ENCODE measurements at regions not wholly inside any gene's neighbourhood (a gene's known extent, or its start where the extent isn't known, plus 50 kb on each side); places are given as distances from the start of the nearest gene placed in this dataset.

DNA sequence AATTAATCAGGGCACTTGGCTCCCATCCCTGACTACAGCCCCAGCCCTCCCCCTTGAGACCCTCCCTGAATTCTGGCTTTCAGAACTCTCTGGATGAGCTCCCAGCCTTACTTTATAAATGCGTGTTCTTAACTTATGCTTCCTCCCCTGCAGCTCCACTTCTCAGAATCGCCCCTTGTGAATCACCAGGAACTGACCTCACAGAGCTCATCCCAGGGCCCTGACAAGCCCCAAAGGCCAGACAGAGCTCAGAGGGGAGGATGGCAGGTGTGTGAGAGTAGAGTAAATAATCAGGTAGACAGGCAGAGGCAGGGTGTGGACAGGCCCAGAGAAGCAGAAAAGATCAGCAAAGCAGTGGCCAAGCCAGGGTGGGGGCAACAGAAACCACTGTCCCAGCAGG, 68.2 kb upstream of the FOXN3 start:
- intact Hi-C loops (cut with DNase I) = no loop called here
- peak; percentile 50 for ATAC-seq
- Histone ChIP-seq H3K27me3 (no peaks in the 10 kb centered on the region), H3K36me3 (no peaks in the 10 kb centered on the region), H3K4me1 (peaks cover 0 to 45% of the 10 kb centered on the region in 2 donors), H3K27ac (peak overlapping the region; percentile 5 to 79), H3K9me3 (no peaks in the 10 kb centered on the region), H3K4me3 (no peak overlapping the region)
- TF ChIP-seq, protein P1, sequence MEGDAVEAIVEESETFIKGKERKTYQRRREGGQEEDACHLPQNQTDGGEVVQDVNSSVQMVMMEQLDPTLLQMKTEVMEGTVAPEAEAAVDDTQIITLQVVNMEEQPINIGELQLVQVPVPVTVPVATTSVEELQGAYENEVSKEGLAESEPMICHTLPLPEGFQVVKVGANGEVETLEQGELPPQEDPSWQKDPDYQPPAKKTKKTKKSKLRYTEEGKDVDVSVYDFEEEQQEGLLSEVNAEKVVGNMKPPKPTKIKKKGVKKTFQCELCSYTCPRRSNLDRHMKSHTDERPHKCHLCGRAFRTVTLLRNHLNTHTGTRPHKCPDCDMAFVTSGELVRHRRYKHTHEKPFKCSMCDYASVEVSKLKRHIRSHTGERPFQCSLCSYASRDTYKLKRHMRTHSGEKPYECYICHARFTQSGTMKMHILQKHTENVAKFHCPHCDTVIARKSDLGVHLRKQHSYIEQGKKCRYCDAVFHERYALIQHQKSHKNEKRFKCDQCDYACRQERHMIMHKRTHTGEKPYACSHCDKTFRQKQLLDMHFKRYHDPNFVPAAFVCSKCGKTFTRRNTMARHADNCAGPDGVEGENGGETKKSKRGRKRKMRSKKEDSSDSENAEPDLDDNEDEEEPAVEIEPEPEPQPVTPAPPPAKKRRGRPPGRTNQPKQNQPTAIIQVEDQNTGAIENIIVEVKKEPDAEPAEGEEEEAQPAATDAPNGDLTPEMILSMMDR (IDR thresholded peaks at IDR 0.05) = no peak
- peak in 1 of 4 donors; percentile 43 for DNase-seq

DNA sequence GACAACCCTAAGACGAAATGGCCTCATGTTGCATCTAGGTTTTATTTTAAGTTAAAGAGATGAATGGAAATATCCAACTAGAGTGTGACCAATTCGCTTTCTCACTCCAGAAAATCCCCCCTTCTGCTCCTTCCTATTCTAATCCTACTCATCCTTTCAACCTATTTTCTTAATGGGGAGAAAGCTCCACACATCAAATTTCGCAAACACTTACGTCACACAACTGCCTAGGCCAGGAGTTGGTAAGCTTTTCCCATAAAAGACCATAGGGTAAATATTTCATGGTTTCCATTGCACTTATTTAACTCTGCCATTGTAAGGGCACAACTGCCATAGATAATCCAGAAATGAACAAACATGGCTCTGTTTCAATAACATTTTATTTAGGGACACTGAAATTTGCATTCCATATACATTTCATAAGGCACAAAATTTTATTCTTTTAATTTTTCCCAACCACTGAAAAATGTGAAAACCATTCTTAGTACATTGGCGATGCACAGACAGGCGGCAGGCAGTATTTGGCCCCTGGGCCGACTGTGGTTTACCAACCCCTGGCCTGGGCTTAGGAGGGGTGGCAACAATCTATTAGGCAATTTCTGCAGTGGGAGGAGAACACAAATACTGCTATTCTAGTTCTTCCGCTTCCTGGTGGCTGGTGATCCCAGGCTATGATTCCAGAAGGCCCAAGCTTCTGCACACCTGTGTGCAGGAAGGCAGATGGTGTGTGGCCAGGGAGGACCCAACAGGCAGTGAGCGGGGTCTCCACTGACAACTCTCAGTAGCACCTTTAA, 67.2 kb upstream of the FOXN3 start:
- Histone ChIP-seq H3K9me3 (no peaks in the 10 kb centered on the region), H3K27me3 (no peaks in the 10 kb centered on the region), H3K27ac (peak overlapping the region in 1 of 2 donors; percentile 79), H3K4me1 (peaks cover 0 to 55% of the 10 kb centered on the region in 2 donors), H3K36me3 (no peaks in the 10 kb centered on the region), H3K4me3 (no peak overlapping the region)
- ATAC-seq (peak; percentile 47), DNase-seq (no peak)
- intact Hi-C loops (cut with DNase I) = no loop called here
- TF ChIP-seq, protein P1 (IDR thresholded peaks at IDR 0.05) = no peak

DNA sequence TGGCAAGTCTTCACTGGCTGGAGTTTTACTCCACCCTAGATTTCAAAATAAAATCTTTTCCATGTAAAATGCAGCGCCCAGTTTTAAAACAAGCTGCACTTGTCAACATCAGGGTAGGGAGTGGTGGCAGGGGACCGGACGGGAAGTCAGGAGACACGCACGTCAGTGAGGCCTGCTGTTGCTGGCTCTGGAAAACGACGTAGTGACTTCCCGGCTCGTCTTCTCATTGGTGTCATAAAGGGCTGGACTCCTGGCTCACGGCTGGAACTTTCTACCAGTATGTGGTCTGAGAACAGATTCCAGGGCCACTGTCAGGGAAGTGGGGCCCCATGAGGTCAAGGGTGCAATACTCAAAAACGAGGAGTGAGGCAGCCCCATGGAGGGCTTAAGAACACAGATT, 64.2 kb upstream of the FOXN3 start:
- H3K4me1 ChIP-seq = peaks cover 0 to 43% of the 10 kb centered on the region in 2 donors
- H3K36me3 ChIP-seq = no peaks in the 10 kb centered on the region
- ATAC-seq (no peak), DNase-seq (peak in 1 of 4 donors; percentile 40)
- H3K9me3 ChIP-seq = no peaks in the 10 kb centered on the region
- no peak overlapping the region for H3K4me3 ChIP-seq
- no peak overlapping the region for H3K27ac ChIP-seq
- intact Hi-C loops (cut with DNase I) = no loop called here
- TF ChIP-seq, protein P1 (IDR thresholded peaks at IDR 0.05) = no peak
- H3K27me3 ChIP-seq = no peaks in the 10 kb centered on the region

DNA sequence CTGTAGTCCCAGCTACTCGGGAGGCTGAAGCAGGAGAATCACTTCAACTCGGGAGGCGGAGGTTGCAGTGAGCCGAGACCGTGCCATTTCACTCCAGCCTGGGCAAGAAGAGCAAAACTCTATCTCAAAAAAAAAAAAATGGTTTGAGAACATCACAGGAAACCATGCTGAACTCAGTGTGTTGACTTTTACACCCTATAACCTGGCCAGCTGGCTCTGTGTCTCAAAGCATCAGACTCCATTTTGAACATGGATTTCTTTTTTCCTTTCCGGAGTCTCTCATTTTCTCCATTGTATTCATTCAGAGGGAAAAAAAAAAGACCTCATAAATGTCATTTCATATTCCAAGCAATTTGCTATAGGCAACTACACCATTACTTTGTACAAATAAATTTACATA, 63.2 kb upstream of the FOXN3 start:
- no peak for ATAC-seq
- intact Hi-C loops (cut with DNase I) = no loop called here
- no peak for DNase-seq
- H3K27ac ChIP-seq = peak overlapping the region in 1 of 2 donors; percentile 57
- no peaks in the 10 kb centered on the region for H3K9me3 ChIP-seq
- H3K27me3 ChIP-seq = no peaks in the 10 kb centered on the region
- no peak overlapping the region for H3K4me3 ChIP-seq
- TF ChIP-seq, protein P1 (IDR thresholded peaks at IDR 0.05) = no peak
- no peaks in the 10 kb centered on the region for H3K36me3 ChIP-seq
- H3K4me1 ChIP-seq = peaks cover 0 to 34% of the 10 kb centered on the region in 2 donors

DNA sequence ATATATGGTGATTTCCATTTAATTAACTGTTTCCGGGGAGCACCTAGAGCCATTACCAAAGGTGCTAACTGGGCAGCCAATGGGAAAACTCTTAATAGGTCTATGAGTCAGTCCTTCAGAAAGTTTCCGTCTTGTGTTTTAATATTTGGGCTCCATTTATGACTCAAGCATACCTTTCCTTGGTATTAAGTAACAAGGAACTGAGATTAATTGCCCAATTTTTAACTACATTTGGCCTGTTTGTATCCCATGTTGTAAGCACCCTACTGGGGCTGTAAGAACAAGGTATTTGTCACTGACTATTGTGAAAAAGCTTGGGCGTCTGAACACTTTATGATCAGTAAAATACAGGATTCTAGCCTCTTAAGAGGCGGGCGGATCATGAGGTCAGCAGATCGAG, 62.8 kb upstream of the FOXN3 start:
- H3K4me3 ChIP-seq = no peak overlapping the region
- H3K27ac ChIP-seq = peak overlapping the region in 1 of 2 donors; percentile 57
- TF ChIP-seq, protein P1 (IDR thresholded peaks at IDR 0.05) = no peak
- peaks cover 0 to 29% of the 10 kb centered on the region in 2 donors for H3K4me1 ChIP-seq
- DNase-seq = no peak
- ATAC-seq = no peak
- no peaks in the 10 kb centered on the region for H3K27me3 ChIP-seq
- H3K36me3 ChIP-seq = no peaks in the 10 kb centered on the region
- no peaks in the 10 kb centered on the region for H3K9me3 ChIP-seq
- intact Hi-C loops (cut with DNase I) = no loop called here

All from left lung (tissue), 4 donors.